ENCODE measurements at regions not wholly inside any gene's neighbourhood (a gene's known extent, or its start where the extent isn't known, plus 50 kb on each side); places are given as distances from the start of the nearest gene placed in this dataset.

DNA sequence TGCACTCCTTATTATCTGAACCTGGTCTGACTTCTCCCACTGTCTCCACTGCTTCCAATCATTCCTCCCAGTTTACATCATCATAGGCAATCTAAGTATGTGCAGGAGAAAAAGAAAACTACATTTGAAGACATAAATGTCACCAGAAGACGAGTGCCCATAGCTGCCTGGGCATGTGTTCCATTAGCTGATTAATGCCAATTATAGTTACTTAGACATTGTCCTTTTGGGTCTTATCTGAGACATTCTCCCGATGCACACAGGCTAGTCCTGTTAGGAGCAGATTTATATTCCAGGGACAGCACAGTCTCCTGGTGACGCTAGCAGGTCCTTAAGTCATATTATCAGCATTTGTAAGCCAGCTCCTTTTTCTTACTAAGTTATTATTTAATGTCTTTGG is 52.6 kb upstream of the PTGFRN start:
- H3K36me3 Mint-ChIP-seq = no peaks in the 10 kb centered on the region
- H3K9me3 Mint-ChIP-seq = no peaks in the 10 kb centered on the region
- no peaks in the 10 kb centered on the region for H3K27me3 Mint-ChIP-seq
- peaks cover 27% of the 10 kb centered on the region for H3K4me1 Mint-ChIP-seq
- no peak overlapping the region for H3K4me3 Mint-ChIP-seq
- H3K27ac Mint-ChIP-seq = no peak overlapping the region
